Uterus (tissue), 2 donors: ENCODE measurements at regions not wholly inside any gene's neighbourhood (a gene's known extent, or its start where the extent isn't known, plus 50 kb on each side); places are given as distances from the start of the nearest gene placed in this dataset.
"Not testable (repeated sequence)": the region's sequence is repeated elsewhere in the genome, so short reads cannot be mapped to it uniquely, and the experiment has no call there.

Source experiments
- POLR2A ChIP-seq, 2 donors: fragments of 450-650 bp; IDR thresholded peaks; one replicate each; pipeline ENCODE4 v1.6.1; 2016; ENCODE audit warnings: antibody characterized with exemption in 2 of 2, mild to moderate bottlenecking in 1 of 2, moderate library complexity in 1 of 2
- TF ChIP-seq, protein P1 (sequence below), 4 experiments: fragments of 200-600 bp in 2 of 4; fragments of 450-650 bp in 2 of 4; sonication (generic) in 2 of 4; IDR thresholded peaks; one replicate each; pipeline ENCODE4 v1.5.1; 2016 to 2019; ENCODE audit warnings: antibody characterized with exemption in 4 of 4, mild to moderate bottlenecking in 2 of 4, moderate library complexity in 1 of 4

DNA sequence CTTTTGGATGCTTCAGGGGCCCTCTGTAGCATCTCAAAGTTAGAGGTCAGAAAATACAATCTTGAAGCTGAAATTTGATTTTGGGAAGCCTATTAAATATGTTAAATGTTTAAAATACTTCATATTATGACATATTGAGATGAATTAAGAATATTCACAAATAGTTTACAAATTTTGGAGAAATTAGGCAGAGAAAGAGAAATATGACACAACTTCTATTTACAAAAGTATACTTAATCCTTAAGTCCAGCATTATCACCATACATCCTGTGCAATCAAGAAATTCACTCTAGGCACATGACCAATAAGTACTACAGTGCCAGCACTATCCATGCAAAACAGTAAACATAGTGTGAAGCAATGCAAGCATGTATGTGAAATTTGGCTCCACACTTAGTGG lies 79.7 kb upstream of the MED14 start:
- TF ChIP-seq, protein P1, sequence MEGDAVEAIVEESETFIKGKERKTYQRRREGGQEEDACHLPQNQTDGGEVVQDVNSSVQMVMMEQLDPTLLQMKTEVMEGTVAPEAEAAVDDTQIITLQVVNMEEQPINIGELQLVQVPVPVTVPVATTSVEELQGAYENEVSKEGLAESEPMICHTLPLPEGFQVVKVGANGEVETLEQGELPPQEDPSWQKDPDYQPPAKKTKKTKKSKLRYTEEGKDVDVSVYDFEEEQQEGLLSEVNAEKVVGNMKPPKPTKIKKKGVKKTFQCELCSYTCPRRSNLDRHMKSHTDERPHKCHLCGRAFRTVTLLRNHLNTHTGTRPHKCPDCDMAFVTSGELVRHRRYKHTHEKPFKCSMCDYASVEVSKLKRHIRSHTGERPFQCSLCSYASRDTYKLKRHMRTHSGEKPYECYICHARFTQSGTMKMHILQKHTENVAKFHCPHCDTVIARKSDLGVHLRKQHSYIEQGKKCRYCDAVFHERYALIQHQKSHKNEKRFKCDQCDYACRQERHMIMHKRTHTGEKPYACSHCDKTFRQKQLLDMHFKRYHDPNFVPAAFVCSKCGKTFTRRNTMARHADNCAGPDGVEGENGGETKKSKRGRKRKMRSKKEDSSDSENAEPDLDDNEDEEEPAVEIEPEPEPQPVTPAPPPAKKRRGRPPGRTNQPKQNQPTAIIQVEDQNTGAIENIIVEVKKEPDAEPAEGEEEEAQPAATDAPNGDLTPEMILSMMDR (IDR thresholded peaks at IDR 0.05) = not testable (repeated sequence)
- TF ChIP-seq POLR2A (IDR thresholded peaks at IDR 0.05) = not testable (repeated sequence)
